ENCODE measurements at regions not wholly inside any gene's neighbourhood (a gene's known extent, or its start where the extent isn't known, plus 50 kb on each side); places are given as distances from the start of the nearest gene placed in this dataset.

DNA sequence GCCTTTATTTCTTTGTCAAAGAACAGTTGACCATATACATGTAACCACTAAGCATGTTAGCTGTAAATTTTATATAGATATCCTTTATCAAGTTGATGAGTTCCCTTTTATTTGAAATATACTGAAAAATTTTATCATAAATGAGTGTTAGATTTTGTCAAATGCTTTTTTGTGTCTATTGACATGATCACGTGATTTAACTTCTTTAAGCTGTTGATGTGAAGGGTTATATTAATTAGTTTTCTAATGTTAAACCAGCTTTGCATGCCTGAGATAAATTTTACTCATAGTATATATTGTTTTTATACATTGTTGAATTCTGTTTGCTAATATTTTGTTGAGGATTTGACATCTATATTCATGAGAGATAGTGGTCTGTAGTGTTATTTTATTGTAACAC is 241.9 kb upstream of the CDH20 start:
- TF ChIP-seq, protein P1, sequence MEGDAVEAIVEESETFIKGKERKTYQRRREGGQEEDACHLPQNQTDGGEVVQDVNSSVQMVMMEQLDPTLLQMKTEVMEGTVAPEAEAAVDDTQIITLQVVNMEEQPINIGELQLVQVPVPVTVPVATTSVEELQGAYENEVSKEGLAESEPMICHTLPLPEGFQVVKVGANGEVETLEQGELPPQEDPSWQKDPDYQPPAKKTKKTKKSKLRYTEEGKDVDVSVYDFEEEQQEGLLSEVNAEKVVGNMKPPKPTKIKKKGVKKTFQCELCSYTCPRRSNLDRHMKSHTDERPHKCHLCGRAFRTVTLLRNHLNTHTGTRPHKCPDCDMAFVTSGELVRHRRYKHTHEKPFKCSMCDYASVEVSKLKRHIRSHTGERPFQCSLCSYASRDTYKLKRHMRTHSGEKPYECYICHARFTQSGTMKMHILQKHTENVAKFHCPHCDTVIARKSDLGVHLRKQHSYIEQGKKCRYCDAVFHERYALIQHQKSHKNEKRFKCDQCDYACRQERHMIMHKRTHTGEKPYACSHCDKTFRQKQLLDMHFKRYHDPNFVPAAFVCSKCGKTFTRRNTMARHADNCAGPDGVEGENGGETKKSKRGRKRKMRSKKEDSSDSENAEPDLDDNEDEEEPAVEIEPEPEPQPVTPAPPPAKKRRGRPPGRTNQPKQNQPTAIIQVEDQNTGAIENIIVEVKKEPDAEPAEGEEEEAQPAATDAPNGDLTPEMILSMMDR (IDR thresholded peaks at IDR 0.05; ENCODE audit: low read length): no peak
- TF ChIP-seq EZH2 (IDR thresholded peaks at IDR 0.05; ENCODE audit: borderline replicate concordance, low read length): no peak

Data from OCI-LY1 (cell line).